ENCODE measurements at regions not wholly inside any gene's neighbourhood (a gene's known extent, or its start where the extent isn't known, plus 50 kb on each side); places are given as distances from the start of the nearest gene placed in this dataset.

GRCh38 chr14:25351269-25351668 lies 301.3 kb upstream of the STXBP6 start:
- CTCF ChIA-PET, result no interaction called here
- Histone ChIP-seq H4K20me1 (ENCODE audit: low read length) (no peaks in the 10 kb centered on the region), H3K9ac (ENCODE audit: low read length) (no peak overlapping the region), H3K4me3 (ENCODE audit: low read length) (no peak overlapping the region), H3K27ac (ENCODE audit: low read length) (no peak overlapping the region), H3K36me3 (ENCODE audit: low read depth, low read length) (no peaks in the 10 kb centered on the region), H3F3A (ENCODE audit: low read length, unreplicated experiment) (no peaks in the 10 kb centered on the region), H3K79me2 (ENCODE audit: low read length) (no peaks in the 10 kb centered on the region), H3K27me3 (ENCODE audit: low read length) (no peaks in the 10 kb centered on the region), H3K9me3 (ENCODE audit: low read length) (peaks cover 22% of the 10 kb centered on the region; the same call in 1 of the 2 replicates), H3K4me2 (ENCODE audit: low read length) (no peak overlapping the region), H3K9me2 (replicated peaks; ENCODE audit: low read length) (no peaks in the 10 kb centered on the region), H3K4me1 (ENCODE audit: insufficient read depth, low read length) (no peaks in the 10 kb centered on the region), H2AFZ (ENCODE audit: low read length) (no peak overlapping the region)
- intact Hi-C loops (cut with micrococcal nuclease), result no loop called here
- DNase-seq (no peak), ATAC-seq (no peak)
- BruUV-seq (replicated peaks), result no TSS peak
- no peak for TF ChIP-seq CTCF (conservative IDR thresholded peaks at IDR 0.05; ENCODE audit: low read depth, low read length)
- no peak for TF ChIP-seq EZH2 (IDR thresholded peaks at IDR 0.05; ENCODE audit: low read length, unreplicated experiment)
- no peak for TF ChIP-seq EZH2phosphoT487 (IDR thresholded peaks at IDR 0.05; ENCODE audit: borderline replicate concordance, low read length)
- POLR2A ChIA-PET (ENCODE audit: unreplicated experiment), result no interaction called here

- DNase-seq (no peak), ATAC-seq (no peak)
- intact Hi-C loops (cut with micrococcal nuclease), result no loop called here
- H3K27me3 ChIP-seq (ENCODE audit: low read length), result no peaks in the 10 kb centered on the region
- H3K4me3 ChIP-seq (ENCODE audit: low read length), result no peak overlapping the region
- ChIA-PET POLR2A (ENCODE audit: unreplicated experiment) (no interaction called here), CTCF (no interaction called here)
- no peaks in the 10 kb centered on the region for H3K79me2 ChIP-seq (ENCODE audit: low read length)
- H3K9me3 ChIP-seq (ENCODE audit: low read length), result peaks cover 22% of the 10 kb centered on the region; the same call in 1 of the 2 replicates
- H3K36me3 ChIP-seq (ENCODE audit: low read depth, low read length), result no peaks in the 10 kb centered on the region
- H3K9ac ChIP-seq (ENCODE audit: low read length), result no peak overlapping the region
- TF ChIP-seq EZH2phosphoT487 (IDR thresholded peaks at IDR 0.05; ENCODE audit: borderline replicate concordance, low read length) (no peak), CTCF (conservative IDR thresholded peaks at IDR 0.05; ENCODE audit: low read depth, low read length) (no peak), EZH2 (IDR thresholded peaks at IDR 0.05; ENCODE audit: low read length, unreplicated experiment) (no peak)
- H3K27ac ChIP-seq (ENCODE audit: low read length), result no peak overlapping the region
- no peaks in the 10 kb centered on the region for H3F3A ChIP-seq (ENCODE audit: low read length, unreplicated experiment)
- H3K4me2 ChIP-seq (ENCODE audit: low read length), result no peak overlapping the region
- BruUV-seq (replicated peaks), result no TSS peak
- no peak overlapping the region for H2AFZ ChIP-seq (ENCODE audit: low read length)
- no peaks in the 10 kb centered on the region for H3K4me1 ChIP-seq (ENCODE audit: insufficient read depth, low read length)
- no peaks in the 10 kb centered on the region for H3K9me2 ChIP-seq (replicated peaks; ENCODE audit: low read length)
- H4K20me1 ChIP-seq (ENCODE audit: low read length), result no peaks in the 10 kb centered on the region
Measured at GRCh38 chr14:25350802-25351201, 300.9 kb upstream of the STXBP6 start.

GRCh38 chr14:25350021-25350420 lies 300.1 kb upstream of the STXBP6 start:
- Histone ChIP-seq H3K9me2 (replicated peaks; ENCODE audit: low read length) (no peaks in the 10 kb centered on the region), H3K79me2 (ENCODE audit: low read length) (no peaks in the 10 kb centered on the region), H3F3A (ENCODE audit: low read length, unreplicated experiment) (no peaks in the 10 kb centered on the region), H3K9ac (ENCODE audit: low read length) (no peak overlapping the region), H3K27me3 (ENCODE audit: low read length) (no peaks in the 10 kb centered on the region), H3K36me3 (ENCODE audit: low read depth, low read length) (no peaks in the 10 kb centered on the region), H3K9me3 (ENCODE audit: low read length) (peaks cover 26% of the 10 kb centered on the region), H3K4me2 (ENCODE audit: low read length) (no peak overlapping the region), H3K4me3 (ENCODE audit: low read length) (no peak overlapping the region), H4K20me1 (ENCODE audit: low read length) (no peaks in the 10 kb centered on the region), H3K27ac (ENCODE audit: low read length) (no peak overlapping the region), H3K4me1 (ENCODE audit: insufficient read depth, low read length) (no peaks in the 10 kb centered on the region), H2AFZ (ENCODE audit: low read length) (no peak overlapping the region)
- no peak for DNase-seq
- intact Hi-C loops (cut with micrococcal nuclease), result no loop called here
- CTCF ChIA-PET, result no interaction called here
- POLR2A ChIA-PET (ENCODE audit: unreplicated experiment), result no interaction called here
- TF ChIP-seq CTCF (conservative IDR thresholded peaks at IDR 0.05; ENCODE audit: low read depth, low read length) (no peak), EZH2 (IDR thresholded peaks at IDR 0.05; ENCODE audit: low read length, unreplicated experiment) (no peak), EZH2phosphoT487 (IDR thresholded peaks at IDR 0.05; ENCODE audit: borderline replicate concordance, low read length) (no peak)
- no TSS peak for BruUV-seq (replicated peaks)
- no peak for ATAC-seq

Measured in PC-3 (cell line).